Type B pancreatic cell (in vitro differentiated cells): ENCODE measurements at regions not wholly inside any gene's neighbourhood (a gene's known extent, or its start where the extent isn't known, plus 50 kb on each side); places are given as distances from the start of the nearest gene placed in this dataset.
"Not testable (repeated sequence)": the region's sequence is repeated elsewhere in the genome, so short reads cannot be mapped to it uniquely, and the experiment has no call there.

ENCODE experiments used
- DNase-seq: peaks from one replicate; pipeline ENCODE4 v3.0.0; 2021; ENCODE audit warnings: mixed read lengths; ENCODE audit not compliant: unreplicated experiment; ENCODE audit errors: extremely low spot score
- H3K27ac Mint-ChIP-seq: 2 replicates; pipeline ENCODE4 v1.8.0; 2021; ENCODE audit warnings: mild to moderate bottlenecking, mixed read lengths
- H3K27me3 Mint-ChIP-seq: 2 replicates; pipeline ENCODE4 v1.8.0; 2021; ENCODE audit warnings: mixed read lengths
- H3K36me3 Mint-ChIP-seq: 2 replicates; pipeline ENCODE4 v1.8.0; 2021; ENCODE audit warnings: mixed read lengths
- H3K4me1 Mint-ChIP-seq: one replicate; pipeline ENCODE4 v1.8.0; 2021; ENCODE audit warnings: mixed read lengths; ENCODE audit not compliant: unreplicated experiment
- H3K4me3 Mint-ChIP-seq: 2 replicates; pipeline ENCODE4 v1.8.0; 2021; ENCODE audit warnings: mild to moderate bottlenecking, mixed read lengths
- H3K9me3 Mint-ChIP-seq: 2 replicates; pipeline ENCODE4 v1.8.0; 2021; ENCODE audit warnings: mixed read lengths
- TF ChIP-seq, protein P1 (sequence below): fragments of 200-600 bp; sonication (generic); conservative IDR thresholded peaks from 2 replicates; pipeline ENCODE4 v1.5.0; 2021; ENCODE audit warnings: antibody characterized with exemption, mild to moderate bottlenecking

DNA sequence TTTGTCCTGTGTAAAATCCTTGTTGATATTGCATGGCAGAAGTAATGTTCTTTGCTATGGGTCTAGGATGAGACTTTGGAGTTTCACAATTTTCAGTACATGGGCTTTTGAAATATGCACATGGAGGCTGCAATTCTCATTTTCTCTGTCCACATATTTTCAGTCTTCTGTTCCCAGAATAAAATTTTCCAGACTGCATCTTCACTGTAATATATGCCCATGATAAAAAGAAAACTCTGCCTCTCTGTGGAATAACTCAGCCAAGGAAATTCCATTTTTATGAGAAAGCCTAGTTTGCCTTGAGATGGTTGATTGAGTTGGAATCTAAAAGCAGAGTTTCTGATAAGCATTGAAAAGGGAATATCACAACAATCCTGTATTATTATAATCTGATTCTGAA, 601.4 kb upstream of the AADAT start:
- H3K27me3 Mint-ChIP-seq, result no peaks in the 10 kb centered on the region
- TF ChIP-seq, protein P1, sequence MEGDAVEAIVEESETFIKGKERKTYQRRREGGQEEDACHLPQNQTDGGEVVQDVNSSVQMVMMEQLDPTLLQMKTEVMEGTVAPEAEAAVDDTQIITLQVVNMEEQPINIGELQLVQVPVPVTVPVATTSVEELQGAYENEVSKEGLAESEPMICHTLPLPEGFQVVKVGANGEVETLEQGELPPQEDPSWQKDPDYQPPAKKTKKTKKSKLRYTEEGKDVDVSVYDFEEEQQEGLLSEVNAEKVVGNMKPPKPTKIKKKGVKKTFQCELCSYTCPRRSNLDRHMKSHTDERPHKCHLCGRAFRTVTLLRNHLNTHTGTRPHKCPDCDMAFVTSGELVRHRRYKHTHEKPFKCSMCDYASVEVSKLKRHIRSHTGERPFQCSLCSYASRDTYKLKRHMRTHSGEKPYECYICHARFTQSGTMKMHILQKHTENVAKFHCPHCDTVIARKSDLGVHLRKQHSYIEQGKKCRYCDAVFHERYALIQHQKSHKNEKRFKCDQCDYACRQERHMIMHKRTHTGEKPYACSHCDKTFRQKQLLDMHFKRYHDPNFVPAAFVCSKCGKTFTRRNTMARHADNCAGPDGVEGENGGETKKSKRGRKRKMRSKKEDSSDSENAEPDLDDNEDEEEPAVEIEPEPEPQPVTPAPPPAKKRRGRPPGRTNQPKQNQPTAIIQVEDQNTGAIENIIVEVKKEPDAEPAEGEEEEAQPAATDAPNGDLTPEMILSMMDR, result no peak
- no peak overlapping the region for H3K4me3 Mint-ChIP-seq
- DNase-seq, result no peak
- peaks cover 10% of the 10 kb centered on the region for H3K9me3 Mint-ChIP-seq
- H3K36me3 Mint-ChIP-seq, result no peaks in the 10 kb centered on the region
- peaks cover 8% of the 10 kb centered on the region for H3K4me1 Mint-ChIP-seq
- no peak overlapping the region for H3K27ac Mint-ChIP-seq

- peaks cover 10% of the 10 kb centered on the region for H3K9me3 Mint-ChIP-seq
- peaks cover 8% of the 10 kb centered on the region for H3K4me1 Mint-ChIP-seq
These were observed 598.0 kb upstream of the AADAT start for GRCh38 chr4:170687751-170688150.

DNA sequence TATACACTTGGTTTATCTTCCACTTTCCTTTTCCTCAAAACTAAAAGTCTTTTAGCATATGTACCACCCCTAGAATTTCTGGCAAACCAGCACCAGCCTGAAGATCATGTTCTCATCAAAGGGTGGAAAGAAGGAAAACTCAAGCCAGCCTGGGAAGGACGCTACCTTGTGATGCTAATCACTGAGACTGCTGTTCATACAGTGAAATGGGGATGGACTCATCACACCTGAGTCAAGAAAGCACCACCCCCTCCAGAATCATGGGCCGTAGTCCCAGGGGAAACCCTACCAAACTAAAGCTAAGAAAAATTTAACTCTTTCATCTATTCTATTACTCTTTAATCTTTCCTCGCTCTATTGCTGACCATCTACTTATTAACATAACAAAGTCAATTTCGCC, 595.9 kb upstream of the AADAT start:
- not testable (repeated sequence) for H3K27me3 Mint-ChIP-seq, DNase-seq, H3K36me3 Mint-ChIP-seq, H3K9me3 Mint-ChIP-seq, H3K27ac Mint-ChIP-seq, H3K4me3 Mint-ChIP-seq, H3K4me1 Mint-ChIP-seq

More at GRCh38 chr4:170687751-170688150, 598.0 kb upstream of the AADAT start:
- H3K36me3 Mint-ChIP-seq, result no peaks in the 10 kb centered on the region
- TF ChIP-seq, protein P1, result no peak
- no peak overlapping the region for H3K4me3 Mint-ChIP-seq
- no peak for DNase-seq
- H3K27me3 Mint-ChIP-seq, result no peaks in the 10 kb centered on the region
- H3K27ac Mint-ChIP-seq, result no peak overlapping the region

GRCh38 chr4:170682558-170683294, 593.0 kb upstream of the AADAT start:
- Mint-ChIP-seq H3K36me3 (no peaks in the 10 kb centered on the region), H3K9me3 (peaks cover 18% of the 10 kb centered on the region)
- no peak for DNase-seq

DNA sequence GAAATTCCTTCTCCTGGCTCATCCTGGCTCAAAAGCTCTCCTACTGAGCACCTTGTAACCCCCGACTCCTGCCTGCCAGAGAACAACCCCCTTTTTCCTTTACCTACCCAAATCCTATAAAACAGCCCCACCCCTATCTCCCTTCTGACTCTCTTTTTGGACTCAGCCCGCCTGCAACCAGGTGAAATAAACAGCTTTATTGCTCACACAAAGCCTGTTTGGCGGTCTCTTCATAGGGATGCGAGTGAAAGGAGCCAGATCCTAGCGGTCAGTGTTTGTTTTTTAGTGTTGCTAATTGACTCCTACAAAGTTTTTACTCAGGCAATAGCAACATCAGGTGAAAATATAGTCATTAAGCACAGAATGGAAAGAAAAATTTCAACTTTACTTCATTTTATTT, 592.3 kb upstream of the AADAT start:
- DNase-seq, H3K27me3 Mint-ChIP-seq, H3K4me1 Mint-ChIP-seq, H3K4me3 Mint-ChIP-seq, H3K27ac Mint-ChIP-seq, H3K36me3 Mint-ChIP-seq: not testable (repeated sequence)
- peaks cover 17% of the 10 kb centered on the region for H3K9me3 Mint-ChIP-seq

More at GRCh38 chr4:170682558-170683294, 593.0 kb upstream of the AADAT start:
- Mint-ChIP-seq H3K27ac (no peak overlapping the region), H3K27me3 (no peaks in the 10 kb centered on the region), H3K4me3 (no peak overlapping the region), H3K4me1 (no peaks in the 10 kb centered on the region)
- TF ChIP-seq, protein P1, result no peak

DNA sequence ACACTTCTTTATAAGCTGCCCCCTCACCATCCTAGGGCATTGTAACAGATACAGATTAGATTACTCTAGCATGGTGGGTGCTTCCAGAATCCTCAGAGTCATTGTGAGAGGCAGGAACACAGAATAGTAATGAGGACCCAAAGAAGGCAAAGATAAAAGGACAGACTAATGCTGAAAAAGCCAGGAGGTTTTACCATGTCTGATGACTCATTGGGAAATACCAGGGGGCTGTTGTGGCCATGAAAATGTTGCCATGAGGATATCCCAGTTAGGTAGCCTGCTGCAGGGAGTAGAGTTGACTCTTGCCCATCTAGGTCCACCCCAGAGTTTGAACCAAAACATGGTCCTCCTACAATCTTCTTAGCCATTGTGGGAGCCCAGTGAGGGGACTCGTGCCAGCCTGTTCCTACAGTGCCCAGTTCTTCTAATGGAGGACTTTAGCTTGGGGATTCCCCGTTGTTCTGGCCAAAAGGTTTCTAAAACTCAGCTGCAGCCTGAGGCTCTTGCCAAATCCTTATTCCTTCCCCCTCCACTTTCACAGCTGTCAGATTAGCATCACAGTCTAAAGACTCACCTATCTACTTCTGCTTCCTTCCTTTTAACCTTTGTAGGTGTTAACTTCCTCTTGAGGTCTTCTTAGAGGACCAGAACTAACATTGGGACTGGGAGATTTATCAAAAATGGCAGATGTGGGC, 586.0 kb upstream of the AADAT start:
- Mint-ChIP-seq H3K4me1 (peaks cover 3% of the 10 kb centered on the region), H3K4me3 (no peak overlapping the region)
- DNase-seq, result no peak

More for the DNA sequence above, 586.0 kb upstream of the AADAT start:
- Mint-ChIP-seq H3K9me3 (peaks cover 9% of the 10 kb centered on the region), H3K36me3 (no peaks in the 10 kb centered on the region), H3K27ac (no peak overlapping the region), H3K27me3 (no peaks in the 10 kb centered on the region)
- TF ChIP-seq, protein P1, result no peak
